ENCODE measurements at regions not wholly inside any gene's neighbourhood (a gene's known extent, or its start where the extent isn't known, plus 50 kb on each side); places are given as distances from the start of the nearest gene placed in this dataset.

- no peak for TF ChIP-seq CTCF (conservative IDR thresholded peaks at IDR 0.05; ENCODE audit: low read depth in 2 of 2)
- no peak for TF ChIP-seq JUNB (IDR thresholded peaks at IDR 0.05; ENCODE audit: unreplicated experiment)
- no peak for TF ChIP-seq EZH2 (IDR thresholded peaks at IDR 0.05; ENCODE audit: low read depth, unreplicated experiment)
- no peak for TF ChIP-seq POLR2AphosphoS5 (IDR thresholded peaks at IDR 0.05; ENCODE audit: low read depth)
- TF ChIP-seq REST (IDR thresholded peaks at IDR 0.05; ENCODE audit: unreplicated experiment), result no peak
- TF ChIP-seq ZNF331 (CRISPR knock-in tag; IDR thresholded peaks at IDR 0.05; ENCODE audit: low read depth), result no peak
- TF ChIP-seq STAT1 (IDR thresholded peaks at IDR 0.05; ENCODE audit: unreplicated experiment), result no peak
- no peak for TF ChIP-seq ZNF462 (CRISPR knock-in tag; IDR thresholded peaks at IDR 0.05)
- no peak for TF ChIP-seq ETS1 (IDR thresholded peaks at IDR 0.05)
- TF ChIP-seq EZH2phosphoT487 (IDR thresholded peaks at IDR 0.05; ENCODE audit: unreplicated experiment), result no peak
- TF ChIP-seq ZNF114 (CRISPR knock-in tag; IDR thresholded peaks at IDR 0.05), result no peak
Measured at GRCh38 chr13:66089711-66090110, 1140.4 kb downstream of the PCDH9 start.

Data from GM23338 (cell line).